GM18951 (cell line): ENCODE measurements at regions not wholly inside any gene's neighbourhood (a gene's known extent, or its start where the extent isn't known, plus 50 kb on each side); places are given as distances from the start of the nearest gene placed in this dataset.

Source experiments
- POLR2A ChIP-seq: IDR thresholded peaks from 4 replicates; pipeline ENCODE4 v1.6.1; 2011; ENCODE audit warnings: mild to moderate bottlenecking; ENCODE audit not compliant: insufficient read length, insufficient read depth; ENCODE audit errors: extremely low read depth
- in situ Hi-C: fragments of 300-500 bp; cut with MboI; formaldehyde crosslinking; loops from one replicate; pipeline ENCODE4 v1.12.0; 2022; ENCODE audit warnings: low sequenced_read_pairs, mixed read lengths, inconsistent platforms; ENCODE audit not compliant: unreplicated experiment

DNA sequence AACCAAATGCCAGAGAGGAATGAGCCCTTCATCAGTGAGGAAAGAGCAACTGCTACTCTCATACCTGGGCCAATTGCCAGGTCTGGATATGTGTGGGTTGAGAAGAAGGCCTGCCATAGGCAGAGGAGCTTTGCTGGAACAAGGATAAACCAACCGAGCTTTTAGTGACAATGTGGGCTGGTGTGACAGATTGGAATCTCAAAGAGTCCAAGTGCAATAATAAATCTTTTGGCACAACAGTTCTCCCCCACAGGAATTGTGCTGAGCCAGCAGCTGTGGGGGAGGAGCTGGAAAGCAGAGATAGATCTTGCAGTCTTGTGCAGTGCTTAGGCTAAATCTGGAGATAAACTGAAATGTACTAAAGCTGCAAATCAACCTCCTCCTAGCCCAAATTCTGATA lies 79.4 kb upstream of the ISX start:
- no peak for TF ChIP-seq POLR2A
- in situ Hi-C loops, result no loop called here

DNA sequence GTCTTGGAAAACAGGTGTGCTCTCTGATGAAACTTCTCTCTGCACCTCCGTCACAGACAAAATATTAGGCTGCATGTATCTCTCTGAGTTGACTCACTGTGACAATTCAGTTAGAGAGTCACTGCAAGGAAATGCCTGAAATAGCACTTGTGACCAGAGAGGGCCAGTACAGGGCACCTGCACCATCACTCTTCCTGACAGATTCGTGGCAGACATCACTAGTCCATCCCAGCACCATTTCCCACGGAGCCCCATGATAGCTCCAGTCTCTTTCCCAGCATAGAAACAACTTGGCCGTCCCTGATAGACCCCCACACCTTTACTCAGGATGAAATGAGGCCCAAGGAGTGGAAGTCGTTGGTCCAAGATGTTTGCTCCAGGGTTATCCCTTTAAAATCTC lies 73.3 kb upstream of the ISX start:
- TF ChIP-seq POLR2A, result no peak
- in situ Hi-C loops, result no loop called here

DNA sequence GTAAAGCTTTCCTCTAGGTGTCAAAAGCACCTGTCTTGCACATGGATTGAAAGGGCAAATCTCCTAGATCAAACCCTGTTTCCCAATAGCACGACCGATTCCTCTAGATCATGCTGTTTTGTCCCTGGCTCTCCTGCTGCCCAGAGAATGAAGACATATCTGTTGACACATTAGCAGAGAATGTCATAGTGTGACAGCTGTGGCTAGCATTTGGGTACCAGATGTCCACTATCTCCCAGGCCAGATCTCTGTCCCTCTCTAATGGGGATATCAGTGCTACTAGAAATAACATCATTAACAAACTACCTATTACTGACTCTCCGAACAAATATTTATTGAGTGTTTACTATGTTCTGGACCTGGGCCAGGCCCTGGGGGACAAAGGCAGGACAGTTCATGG lies 72.4 kb upstream of the ISX start:
- in situ Hi-C loops, result no loop called here
- TF ChIP-seq POLR2A, result no peak

DNA sequence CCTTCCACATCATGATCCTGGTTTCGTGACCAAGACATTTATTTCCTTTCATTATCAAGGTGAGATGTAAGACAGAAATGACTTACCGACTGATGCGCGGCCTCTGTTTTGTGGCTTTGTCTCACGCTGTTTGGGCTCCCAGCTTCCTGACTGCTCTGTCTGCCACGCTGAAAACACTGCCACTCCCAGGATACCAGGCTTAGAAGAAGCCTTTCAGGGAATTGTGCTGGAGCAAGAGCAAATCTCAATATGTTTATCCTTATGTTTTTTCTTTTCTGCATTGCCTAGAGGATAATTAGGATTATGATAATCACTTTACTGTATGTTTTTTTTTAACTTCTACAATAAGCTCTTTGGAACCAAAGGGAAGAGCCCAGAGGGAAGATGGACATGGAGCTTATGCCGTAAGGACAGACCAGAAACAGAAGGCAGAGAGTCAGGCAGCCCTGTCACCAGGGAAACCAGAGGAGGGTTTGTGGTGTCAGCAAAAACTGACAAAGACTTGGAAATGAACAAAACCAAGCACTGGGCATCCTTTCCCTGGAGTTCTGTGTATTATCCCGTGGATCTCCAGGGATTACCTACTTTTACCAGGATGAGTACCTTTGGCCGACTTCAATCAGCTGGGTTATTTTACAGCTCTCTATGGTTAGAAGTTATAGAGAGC lies 68.2 kb upstream of the ISX start:
- in situ Hi-C loops, result no loop called here
- TF ChIP-seq POLR2A, result no peak

DNA sequence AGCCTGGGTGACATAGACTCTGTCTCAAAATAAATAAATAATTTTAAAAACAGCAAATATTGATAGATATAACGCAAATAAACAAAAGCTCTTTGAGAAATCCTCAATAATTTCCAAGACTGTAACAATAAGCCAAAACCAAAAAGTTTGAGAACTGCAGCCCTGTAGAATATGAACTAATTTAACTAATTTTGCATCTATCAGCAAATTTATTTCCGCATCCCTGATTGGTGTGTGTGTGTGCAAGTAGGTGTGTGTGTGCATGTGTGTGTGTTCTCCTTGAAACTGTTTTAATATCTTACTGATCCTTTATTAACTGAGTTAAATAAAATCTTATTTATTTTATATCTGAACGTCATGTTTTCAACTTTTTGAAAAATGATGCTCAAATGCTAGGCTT lies 67.0 kb upstream of the ISX start:
- in situ Hi-C loops, result no loop called here
- no peak for TF ChIP-seq POLR2A

DNA sequence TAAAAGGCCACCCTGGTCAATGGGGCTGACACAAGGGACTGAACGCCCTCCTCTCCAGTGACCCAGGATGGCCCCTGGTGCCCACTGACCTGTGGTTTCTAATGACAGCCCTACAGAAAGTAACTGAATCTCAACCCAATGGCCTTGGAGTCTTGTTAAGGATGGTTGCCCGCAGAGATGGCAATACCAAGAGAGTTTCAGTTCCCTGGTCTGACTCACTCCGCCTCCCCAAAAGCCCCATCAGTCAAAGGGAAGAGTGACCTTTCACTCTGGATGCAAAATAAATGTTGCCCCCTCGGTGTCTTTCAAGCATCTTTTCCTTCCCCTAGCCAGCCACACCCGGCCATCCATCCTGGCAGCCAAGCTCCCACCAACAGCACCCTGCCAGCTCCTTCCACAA lies 57.7 kb upstream of the ISX start:
- in situ Hi-C loops, result no loop called here

DNA sequence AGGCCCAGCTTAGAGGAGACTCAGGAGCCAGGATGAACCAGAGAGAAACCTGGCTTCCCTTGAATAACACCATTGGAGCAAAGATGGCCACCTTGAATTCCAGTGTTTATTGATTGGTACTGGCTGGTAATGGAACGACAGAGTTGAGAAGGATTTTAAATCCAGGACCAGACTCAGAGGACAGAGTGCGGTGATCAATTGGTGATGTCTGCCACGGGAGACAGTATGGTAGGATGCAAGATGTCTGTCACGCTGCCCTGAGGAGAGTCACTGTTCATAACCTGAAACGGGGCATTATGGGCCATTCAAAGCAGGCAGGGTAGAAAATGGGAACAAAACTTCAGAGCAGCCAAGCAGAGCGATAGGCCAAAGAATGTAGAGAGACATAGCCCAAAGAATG lies 55.4 kb upstream of the ISX start:
- TF ChIP-seq POLR2A, result no peak
- in situ Hi-C loops, result no loop called here

More for the DNA sequence above, 57.7 kb upstream of the ISX start:
- no peak for TF ChIP-seq POLR2A

DNA sequence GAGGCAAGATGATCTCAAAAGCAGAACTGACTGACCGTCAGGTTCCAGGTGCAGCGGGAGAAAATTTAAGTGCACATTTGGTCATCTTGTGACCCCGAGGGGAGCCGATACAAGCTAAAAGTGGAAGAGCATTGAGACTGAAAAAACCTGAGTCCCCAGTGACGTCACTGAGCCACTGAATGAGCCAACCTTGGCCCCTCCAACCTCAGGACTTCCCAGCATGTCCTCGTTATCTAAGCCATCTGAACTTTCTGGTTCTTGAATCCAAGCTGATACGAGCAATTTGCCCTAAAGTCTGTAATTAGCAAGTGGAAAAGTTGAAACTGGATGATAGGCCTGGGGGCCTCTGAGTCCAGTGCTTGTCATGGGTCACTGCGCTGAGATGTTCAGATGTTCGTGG lies 51.1 kb upstream of the ISX start:
- no peak for TF ChIP-seq POLR2A
- in situ Hi-C loops, result no loop called here
